Thyroid gland (tissue), 4 donors: ENCODE measurements at regions not wholly inside any gene's neighbourhood (a gene's known extent, or its start where the extent isn't known, plus 50 kb on each side); places are given as distances from the start of the nearest gene placed in this dataset.

ENCODE experiments used
- CTCF ChIP-seq, 6 experiments: fragments of 200-600 bp in 3 of 6; fragments of 450-650 bp in 3 of 6; sonication (generic) in 3 of 6; IDR thresholded peaks; one replicate each; pipeline ENCODE4 v1.5.1; 2016 to 2019; ENCODE audit warnings: antibody characterized with exemption in 6 of 6, mild to moderate bottlenecking in 2 of 6, inconsistent platforms in 1 of 6, moderate library complexity in 1 of 6
- POLR2A ChIP-seq, 2 donors: fragments of 450-650 bp; IDR thresholded peaks; one replicate each; pipeline ENCODE4 v1.6.1; 2017; ENCODE audit warnings: antibody characterized with exemption in 2 of 2, mild to moderate bottlenecking in 2 of 2, moderate library complexity in 1 of 2

- TF ChIP-seq CTCF (IDR thresholded peaks at IDR 0.05) (no peak), POLR2A (IDR thresholded peaks at IDR 0.05) (no peak)
These were observed 161.5 kb downstream of the MRPL14 start for GRCh38 chr6:43965628-43966373.
